ENCODE measurements at regions not wholly inside any gene's neighbourhood (a gene's known extent, or its start where the extent isn't known, plus 50 kb on each side); places are given as distances from the start of the nearest gene placed in this dataset.

- no peak for TF ChIP-seq CTCF (IDR thresholded peaks at IDR 0.05; ENCODE audit: low read depth, low read length)
- DNase-seq (ENCODE audit: extremely low read depth, low read depth), result no peak
These were observed 127.7 kb downstream of the ALDH8A1 start for GRCh38 chr6:134821928-134822864.

GRCh38 chr6:134821397-134821796 lies 128.5 kb downstream of the ALDH8A1 start:
- no peak for TF ChIP-seq CTCF (IDR thresholded peaks at IDR 0.05; ENCODE audit: low read depth, low read length)
- DNase-seq (ENCODE audit: extremely low read depth, low read depth), result no peak

- TF ChIP-seq CTCF (IDR thresholded peaks at IDR 0.05; ENCODE audit: low read depth, low read length), result no peak
- no peak for DNase-seq (ENCODE audit: extremely low read depth, low read depth)
These were observed 129.8 kb downstream of the ALDH8A1 start for GRCh38 chr6:134819863-134820800.

- DNase-seq (ENCODE audit: extremely low read depth, low read depth), result no peak
- TF ChIP-seq CTCF (IDR thresholded peaks at IDR 0.05; ENCODE audit: low read depth, low read length), result no peak
These were observed 130.7 kb downstream of the ALDH8A1 start for GRCh38 chr6:134819236-134819635.

GRCh38 chr6:134817448-134817847 lies 132.5 kb downstream of the ALDH8A1 start:
- TF ChIP-seq CTCF (IDR thresholded peaks at IDR 0.05; ENCODE audit: low read depth, low read length), result no peak
- DNase-seq (ENCODE audit: extremely low read depth, low read depth), result no peak

- no peak for DNase-seq (ENCODE audit: extremely low read depth, low read depth)
- no peak for TF ChIP-seq CTCF (IDR thresholded peaks at IDR 0.05; ENCODE audit: low read depth, low read length)
These were observed 133.1 kb downstream of the ALDH8A1 start for GRCh38 chr6:134816780-134817179.

All from AG09319 (cell line).